ENCODE measurements at regions not wholly inside any gene's neighbourhood (a gene's known extent, or its start where the extent isn't known, plus 50 kb on each side); places are given as distances from the start of the nearest gene placed in this dataset.
"Not testable (repeated sequence)": the region's sequence is repeated elsewhere in the genome, so short reads cannot be mapped to it uniquely, and the experiment has no call there.

DNA sequence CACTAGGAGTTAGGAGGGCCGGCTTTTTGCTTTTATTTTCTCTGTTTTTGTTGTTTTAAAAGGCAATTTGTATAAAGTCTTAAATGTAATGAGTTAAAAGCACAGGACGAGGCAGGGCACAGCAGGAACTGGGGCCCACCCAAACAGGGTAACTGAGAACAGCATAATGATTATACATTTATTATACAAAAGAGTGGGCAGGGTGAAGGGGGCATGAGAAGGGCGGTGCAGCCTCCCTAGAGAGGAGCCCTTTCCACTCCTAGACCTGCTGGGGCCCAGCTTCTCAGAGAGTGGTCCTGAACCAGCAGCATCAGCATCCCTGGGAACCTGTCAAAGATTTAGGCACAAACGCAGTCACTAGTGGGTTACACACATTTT lies 438.0 kb downstream of the AGTPBP1 start:
- intact Hi-C loops (cut with DNase I; ENCODE audit: low total_unique reads), result no loop called here
- WGBS, 2 donors, result 79 to 84% methylated on average over 4 of the region's 4 CpGs
- no peak for TF ChIP-seq POLR2A (IDR thresholded peaks at IDR 0.05)
- no peak for TF ChIP-seq CTCF (IDR thresholded peaks at IDR 0.05)
- no peak for DNase-seq (ENCODE audit: low spot score in 2 of 2)
- no peak overlapping the region for H3K4me3 ChIP-seq (ENCODE audit: low read depth, poor library complexity, severe bottlenecking)

GRCh38 chr9:85302938-85303756 lies 438.6 kb downstream of the AGTPBP1 start:
- no peak overlapping the region for H3K4me3 ChIP-seq (ENCODE audit: low read depth, poor library complexity, severe bottlenecking)
- 54 to 67% methylated on average over 7 of the region's 7 CpGs for WGBS, 2 donors
- TF ChIP-seq CTCF (IDR thresholded peaks at IDR 0.05), result no peak
- no peak for TF ChIP-seq POLR2A (IDR thresholded peaks at IDR 0.05)
- intact Hi-C loops (cut with DNase I; ENCODE audit: low total_unique reads), result no loop called here
- no peak for DNase-seq (ENCODE audit: low spot score in 2 of 2)

GRCh38 chr9:85298499-85298898 lies 443.3 kb downstream of the AGTPBP1 start:
- WGBS, 2 donors, result 86 to 89% methylated on average over 4 of the region's 4 CpGs
- TF ChIP-seq CTCF (IDR thresholded peaks at IDR 0.05), result no peak
- no peak for TF ChIP-seq POLR2A (IDR thresholded peaks at IDR 0.05)
- no peak for DNase-seq (ENCODE audit: low spot score in 2 of 2)

DNA sequence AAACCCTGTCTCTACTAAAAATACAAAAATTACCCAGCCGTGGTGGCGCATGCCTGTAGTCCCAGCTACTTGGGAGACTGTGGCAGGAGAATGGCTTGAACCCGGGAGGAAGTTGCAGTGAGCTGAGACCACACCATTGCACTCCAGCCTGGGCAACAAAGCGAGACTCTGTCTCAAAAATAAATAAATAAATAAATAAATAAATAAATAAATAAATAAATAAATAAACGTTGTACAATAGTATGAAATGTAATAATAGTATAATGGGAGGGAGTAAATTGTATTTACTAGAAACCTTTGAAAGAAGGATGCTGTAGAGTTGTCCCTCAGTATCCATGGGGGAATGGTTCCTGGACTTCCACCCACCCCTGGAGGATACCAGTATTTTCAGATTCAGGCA lies 446.5 kb downstream of the AGTPBP1 start:
- DNase-seq (ENCODE audit: low spot score in 2 of 2); H3K4me3 ChIP-seq (ENCODE audit: low read depth, poor library complexity, severe bottlenecking); intact Hi-C loops (cut with DNase I; ENCODE audit: low total_unique reads): not testable (repeated sequence)
- WGBS, 2 donors, result 73 to 89% methylated on average over 5 of the region's 5 CpGs

More at GRCh38 chr9:85298499-85298898, 443.3 kb downstream of the AGTPBP1 start:
- no peak overlapping the region for H3K4me3 ChIP-seq (ENCODE audit: low read depth, poor library complexity, severe bottlenecking)
- intact Hi-C loops (cut with DNase I; ENCODE audit: low total_unique reads), result no loop called here

DNA sequence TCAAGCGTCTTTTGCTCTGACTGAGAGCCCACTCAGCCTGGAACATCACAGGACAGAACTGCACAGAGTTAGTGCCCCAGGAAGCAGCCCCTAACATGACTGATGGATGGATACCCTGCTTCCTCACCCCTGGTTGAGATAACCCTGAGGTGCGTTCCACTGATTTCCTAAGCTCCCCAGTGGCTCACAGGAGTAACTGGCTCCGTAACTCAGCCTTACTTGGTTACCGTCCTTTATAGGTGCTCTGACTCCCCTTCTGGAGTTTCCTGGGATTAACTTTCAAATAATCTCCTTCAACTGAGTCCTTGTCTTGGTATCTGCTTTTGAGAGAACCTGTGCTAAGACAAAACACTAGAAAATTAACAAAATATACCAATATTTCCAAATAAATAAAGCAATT lies 449.5 kb downstream of the AGTPBP1 start:
- intact Hi-C loops (cut with DNase I; ENCODE audit: low total_unique reads), result no loop called here
- DNase-seq (ENCODE audit: low spot score in 2 of 2), result no peak
- H3K4me3 ChIP-seq (ENCODE audit: low read depth, poor library complexity, severe bottlenecking), result no peak overlapping the region
- no peak for TF ChIP-seq POLR2A (IDR thresholded peaks at IDR 0.05)
- no peak for TF ChIP-seq CTCF (IDR thresholded peaks at IDR 0.05)
- 86% methylated on average over 4 of the region's 4 CpGs for WGBS, 2 donors

DNA sequence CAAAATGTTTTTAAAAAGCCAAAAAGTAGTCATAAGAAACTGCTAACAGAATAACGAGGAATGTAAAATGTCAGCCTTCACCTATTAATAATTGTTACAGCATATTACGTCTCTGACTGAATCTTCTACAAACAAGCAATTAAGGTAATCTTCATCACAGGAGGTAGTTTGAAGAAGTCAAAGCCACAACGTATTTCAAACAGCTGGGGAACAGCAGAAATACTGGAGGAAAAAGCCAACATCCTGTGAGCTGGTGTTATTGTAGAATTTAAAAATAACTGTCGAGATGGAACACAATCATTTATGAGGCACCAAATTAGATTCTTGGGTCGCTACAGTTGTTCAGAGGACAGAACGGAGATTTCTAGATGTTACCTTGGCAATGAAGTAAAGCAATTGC lies 450.5 kb downstream of the AGTPBP1 start:
- TF ChIP-seq POLR2A (IDR thresholded peaks at IDR 0.05) (no peak), CTCF (IDR thresholded peaks at IDR 0.05) (no peak)
- intact Hi-C loops (cut with DNase I; ENCODE audit: low total_unique reads), result no loop called here
- WGBS, 2 donors, result 66 to 72% methylated on average over 6 of the region's 6 CpGs
- no peak for DNase-seq (ENCODE audit: low spot score in 2 of 2)
- H3K4me3 ChIP-seq (ENCODE audit: low read depth, poor library complexity, severe bottlenecking), result no peak overlapping the region
